ENCODE measurements at regions not wholly inside any gene's neighbourhood (a gene's known extent, or its start where the extent isn't known, plus 50 kb on each side); places are given as distances from the start of the nearest gene placed in this dataset.

GRCh38 chr11:70502677-70503467, 104.5 kb downstream of the CTTN start:
- no peak for DNase-seq
- ATAC-seq (ENCODE audit: insufficient read depth, low read depth): no peak

DNA sequence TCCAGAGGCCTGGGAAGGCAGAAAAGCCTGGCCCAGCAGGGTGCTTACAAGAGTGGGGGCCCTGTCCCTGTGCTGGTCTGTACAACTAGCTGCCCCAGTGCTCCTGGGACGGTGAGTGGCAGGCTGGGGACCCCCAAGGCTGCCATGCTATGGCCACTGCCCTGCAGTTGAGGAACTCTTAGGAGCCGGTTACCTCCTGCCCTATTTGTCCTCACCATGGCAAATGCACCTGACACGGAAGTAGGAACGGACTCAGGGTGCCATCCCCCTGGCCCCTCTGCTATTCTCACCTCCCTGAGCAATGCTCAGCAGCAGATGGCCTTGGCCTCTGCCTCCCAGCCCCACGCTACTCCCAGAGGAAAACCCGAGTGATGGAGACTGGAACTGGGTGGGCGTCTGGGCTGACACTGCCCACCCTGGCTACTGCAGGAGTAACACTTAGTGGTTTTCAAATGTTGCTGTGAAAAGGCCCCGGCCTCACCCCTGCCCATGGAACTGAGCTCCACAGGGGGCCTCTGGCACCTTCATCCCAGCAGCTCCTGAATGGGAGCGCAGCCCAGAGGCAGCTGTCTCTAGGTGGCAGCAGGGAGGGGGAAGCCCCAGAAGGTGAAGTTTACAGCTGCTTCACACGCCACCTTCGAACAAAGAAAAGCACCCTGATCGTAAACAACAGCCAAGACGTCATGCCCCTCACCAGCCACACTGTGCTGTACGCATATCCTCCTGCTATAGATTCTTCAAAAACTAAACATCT, 105.3 kb downstream of the CTTN start:
- Histone ChIP-seq H2AFZ (ENCODE audit: low read depth, low read length) (no peak overlapping the region), H3K4me2 (ENCODE audit: insufficient read depth, low read length) (no peak overlapping the region), H3K9me3 (ENCODE audit: insufficient read depth, low read length, severe bottlenecking) (no peaks in the 10 kb centered on the region), H3K27me3 (ENCODE audit: insufficient read depth, low read length, poor library complexity) (no peaks in the 10 kb centered on the region), H3K36me3 (ENCODE audit: insufficient read depth, low read length) (no peaks in the 10 kb centered on the region), H3K9ac (ENCODE audit: low read depth, low read length) (no peak overlapping the region), H3K27ac (ENCODE audit: low read length) (no peak overlapping the region), H3K4me3 (ENCODE audit: low read depth in 1 of 2, low read length in 2 of 2) (no peak overlapping the region), H3K79me2 (ENCODE audit: insufficient read depth, low read length) (no peaks in the 10 kb centered on the region), H3K4me1 (ENCODE audit: insufficient read depth, low read length) (no peaks in the 10 kb centered on the region), H4K20me1 (ENCODE audit: insufficient read depth, low read length) (peaks cover 4% of the 10 kb centered on the region; the same call in 1 of the 2 replicates)
- no peak for DNase-seq
- TF ChIP-seq EZH2 (IDR thresholded peaks at IDR 0.05; ENCODE audit: borderline replicate concordance, low read depth, low read length, severe bottlenecking) (no peak), CTCF (IDR thresholded peaks at IDR 0.05; ENCODE audit: borderline replicate concordance, extremely low read depth, low read length, poor library complexity, severe bottlenecking) (peak; percentile 19)
- ATAC-seq (ENCODE audit: insufficient read depth, low read depth): no peak

More at GRCh38 chr11:70502677-70503467, 104.5 kb downstream of the CTTN start:
- Histone ChIP-seq H3K27me3 (ENCODE audit: insufficient read depth, low read length, poor library complexity) (no peaks in the 10 kb centered on the region), H3K9me3 (ENCODE audit: insufficient read depth, low read length, severe bottlenecking) (no peaks in the 10 kb centered on the region), H3K79me2 (ENCODE audit: insufficient read depth, low read length) (no peaks in the 10 kb centered on the region), H3K36me3 (ENCODE audit: insufficient read depth, low read length) (no peaks in the 10 kb centered on the region), H4K20me1 (ENCODE audit: insufficient read depth, low read length) (peaks cover 4% of the 10 kb centered on the region; the same call in 1 of the 2 replicates), H3K4me3 (ENCODE audit: low read depth in 1 of 2, low read length in 2 of 2) (no peak overlapping the region), H3K27ac (ENCODE audit: low read length) (no peak overlapping the region), H2AFZ (ENCODE audit: low read depth, low read length) (no peak overlapping the region), H3K4me2 (ENCODE audit: insufficient read depth, low read length) (no peak overlapping the region), H3K9ac (ENCODE audit: low read depth, low read length) (no peak overlapping the region), H3K4me1 (ENCODE audit: insufficient read depth, low read length) (no peaks in the 10 kb centered on the region)
- TF ChIP-seq EZH2 (IDR thresholded peaks at IDR 0.05; ENCODE audit: borderline replicate concordance, low read depth, low read length, severe bottlenecking) (no peak), CTCF (IDR thresholded peaks at IDR 0.05; ENCODE audit: borderline replicate concordance, extremely low read depth, low read length, poor library complexity, severe bottlenecking) (no peak)

GRCh38 chr11:70504246-70505020, 106.1 kb downstream of the CTTN start:
- H3K4me1 ChIP-seq (ENCODE audit: insufficient read depth, low read length): no peaks in the 10 kb centered on the region
- peaks cover 4% of the 10 kb centered on the region; the same call in 1 of the 2 replicates for H4K20me1 ChIP-seq (ENCODE audit: insufficient read depth, low read length)
- no peaks in the 10 kb centered on the region for H3K79me2 ChIP-seq (ENCODE audit: insufficient read depth, low read length)
- no peaks in the 10 kb centered on the region for H3K27me3 ChIP-seq (ENCODE audit: insufficient read depth, low read length, poor library complexity)
- H3K4me2 ChIP-seq (ENCODE audit: insufficient read depth, low read length): no peak overlapping the region
- TF ChIP-seq EZH2 (IDR thresholded peaks at IDR 0.05; ENCODE audit: borderline replicate concordance, low read depth, low read length, severe bottlenecking): no peak
- TF ChIP-seq CTCF (IDR thresholded peaks at IDR 0.05; ENCODE audit: borderline replicate concordance, extremely low read depth, low read length, poor library complexity, severe bottlenecking): no peak
- no peaks in the 10 kb centered on the region for H3K9me3 ChIP-seq (ENCODE audit: insufficient read depth, low read length, severe bottlenecking)
- ATAC-seq (ENCODE audit: insufficient read depth, low read depth): no peak
- no peak for DNase-seq
- no peaks in the 10 kb centered on the region for H3K36me3 ChIP-seq (ENCODE audit: insufficient read depth, low read length)
- H3K4me3 ChIP-seq (ENCODE audit: low read depth in 1 of 2, low read length in 2 of 2): no peak overlapping the region
- H2AFZ ChIP-seq (ENCODE audit: low read depth, low read length): no peak overlapping the region
- H3K27ac ChIP-seq (ENCODE audit: low read length): no peak overlapping the region
- H3K9ac ChIP-seq (ENCODE audit: low read depth, low read length): no peak overlapping the region
